WTC11 (cell line): ENCODE measurements at regions not wholly inside any gene's neighbourhood (a gene's known extent, or its start where the extent isn't known, plus 50 kb on each side); places are given as distances from the start of the nearest gene placed in this dataset.

Experiments
- ATAC-seq: fragments of 200-7000 bp; cut with Tn5 transposase; 2 replicates; pipeline ENCODE4 v1.10.0; 2021; ENCODE audit warnings: mild to moderate bottlenecking, moderate library complexity
- CTCF ChIA-PET: fragments of 300-600 bp; sonication (Branson Sonifier 250); formaldehyde crosslinking; loops from one replicate; lab custom pipeline; 2021; ENCODE audit warnings: antibody characterized with exemption; lab: Charles Lee
- POLR2A ChIA-PET: fragments of 350-600 bp; sonication (Branson Sonifier 250); formaldehyde crosslinking; loops from one replicate; lab custom pipeline; 2021; ENCODE audit warnings: antibody characterized with exemption; lab: Charles Lee
- DNase-seq: peaks from one replicate; pipeline ENCODE4 v3.0.0; 2021; ENCODE audit warnings: low spot score
- H3K27ac Mint-ChIP-seq: 2 replicates; pipeline ENCODE4 v1.8.0; 2021; ENCODE audit warnings: mixed read lengths
- H3K27me3 Mint-ChIP-seq: 2 replicates; pipeline ENCODE4 v1.8.0; 2021; ENCODE audit warnings: low read depth, mild to moderate bottlenecking, moderate library complexity, mixed read lengths
- H3K36me3 Mint-ChIP-seq: 2 replicates; pipeline ENCODE4 v1.8.0; 2021; ENCODE audit warnings: mixed read lengths
- H3K4me1 Mint-ChIP-seq: 2 replicates; pipeline ENCODE4 v1.8.0; 2022; ENCODE audit warnings: mixed read lengths
- H3K4me3 Mint-ChIP-seq: 2 replicates; pipeline ENCODE4 v1.8.0; 2021; ENCODE audit warnings: mild to moderate bottlenecking, moderate library complexity, mixed read lengths
- H3K9me3 Mint-ChIP-seq: 2 replicates; pipeline ENCODE4 v1.8.0; 2021; ENCODE audit warnings: mixed read lengths
- ARID4B ChIP-seq: sonication (generic); formaldehyde crosslinking; IDR thresholded peaks from 2 replicates; pipeline ENCODE4 v1.8.0; 2023; ENCODE audit warnings: missing genetic modification reagents, mild to moderate bottlenecking, borderline replicate concordance
- ATF3 ChIP-seq: sonication (generic); formaldehyde crosslinking; conservative IDR thresholded peaks from 2 replicates; pipeline ENCODE4 v1.8.1; 2022; ENCODE audit warnings: mild to moderate bottlenecking, missing genetic modification reagents
- E2F4 ChIP-seq: sonication (generic); formaldehyde crosslinking; IDR thresholded peaks from 2 replicates; pipeline ENCODE4 v1.8.1; 2022; ENCODE audit warnings: low read depth, mild to moderate bottlenecking, moderate library complexity, missing genetic modification reagents, borderline replicate concordance
- EMX1 ChIP-seq: fragments of 250-450 bp; sonication (Bioruptor Pico); IDR thresholded peaks from 2 replicates; pipeline ENCODE4 v1.8.0; 2021; ENCODE audit warnings: mild to moderate bottlenecking
- GTF2I ChIP-seq: fragments of 250-450 bp; sonication (Bioruptor Pico); conservative IDR thresholded peaks from 2 replicates; pipeline ENCODE4 v1.4.0; 2021; ENCODE audit warnings: mild to moderate bottlenecking
- HMGA2 ChIP-seq: fragments of 250-450 bp; sonication (Bioruptor Pico); IDR thresholded peaks from 2 replicates; pipeline ENCODE4 v1.4.0; 2021; ENCODE audit warnings: mild to moderate bottlenecking, moderate library complexity
- PRDM15 ChIP-seq: sonication (generic); formaldehyde crosslinking; IDR thresholded peaks from 2 replicates; pipeline ENCODE4 v1.8.0; 2022; ENCODE audit warnings: missing genetic modification reagents
- PRRX2 ChIP-seq: fragments of 250-450 bp; sonication (Bioruptor Pico); IDR thresholded peaks from 2 replicates; pipeline ENCODE4 v1.8.0; 2021; ENCODE audit warnings: mild to moderate bottlenecking
- ZBTB21 ChIP-seq: sonication (generic); formaldehyde crosslinking; IDR thresholded peaks from 2 replicates; pipeline ENCODE4 v1.8.1; 2023; ENCODE audit warnings: mild to moderate bottlenecking, missing genetic modification reagents, borderline replicate concordance
- ZBTB43 ChIP-seq: sonication (generic); formaldehyde crosslinking; IDR thresholded peaks from 2 replicates; pipeline ENCODE4 v1.8.1; 2023; ENCODE audit warnings: mild to moderate bottlenecking, missing genetic modification reagents
- ZNF232 ChIP-seq: sonication (generic); formaldehyde crosslinking; IDR thresholded peaks from 2 replicates; pipeline ENCODE4 v1.8.0; 2022; ENCODE audit warnings: mild to moderate bottlenecking, missing genetic modification reagents
- ZNF317 ChIP-seq: sonication (generic); formaldehyde crosslinking; IDR thresholded peaks from 2 replicates; pipeline ENCODE4 v1.8.1; 2023; ENCODE audit warnings: low read depth, mild to moderate bottlenecking, moderate library complexity, missing genetic modification reagents, borderline replicate concordance
- ZNF425 ChIP-seq: fragments of 250-450 bp; sonication (Bioruptor Pico); conservative IDR thresholded peaks from 2 replicates; pipeline ENCODE4 v1.9.0; 2021; ENCODE audit warnings: mild to moderate bottlenecking
- ZNF512 ChIP-seq: sonication (generic); formaldehyde crosslinking; IDR thresholded peaks from 2 replicates; pipeline ENCODE4 v1.8.1; 2022; ENCODE audit warnings: missing genetic modification reagents, borderline replicate concordance
- ZNF671 ChIP-seq: fragments of 250-450 bp; sonication (Bioruptor Pico); IDR thresholded peaks from 2 replicates; pipeline ENCODE4 v1.8.0; 2021; ENCODE audit warnings: mild to moderate bottlenecking

GRCh38 chr1:218604217-218604616, 259.1 kb downstream of the TGFB2 start (continued):
- TF ChIP-seq ARID4B (CRISPR knock-in tag) (no peak), ZBTB21 (CRISPR knock-in tag) (no peak), ZNF512 (CRISPR knock-in tag) (no peak), ZNF317 (no peak), EMX1 (no peak), ZBTB43 (no peak)

- POLR2A ChIA-PET = no interaction called here
- H3K27me3 Mint-ChIP-seq = no peaks in the 10 kb centered on the region
- H3K4me3 Mint-ChIP-seq = no peak overlapping the region; the same call in 1 of the 2 replicates
- ATAC-seq (no peak), DNase-seq (no peak)
- H3K4me1 Mint-ChIP-seq = peaks cover 37% of the 10 kb centered on the region
- H3K36me3 Mint-ChIP-seq = peaks cover 22% of the 10 kb centered on the region
- H3K9me3 Mint-ChIP-seq = peaks cover 36% of the 10 kb centered on the region
- peak overlapping the region; percentile 58 for H3K27ac Mint-ChIP-seq
- CTCF ChIA-PET = no interaction called here
- TF ChIP-seq ZNF512 (CRISPR knock-in tag) = peak; percentile 93; the same call in 1 of the 2 replicates
- no peak for TF ChIP-seq HMGA2 (CRISPR knock-in tag)
- TF ChIP-seq, all 79 proteins: peak for 1
These were observed 266.9 kb downstream of the TGFB2 start for GRCh38 chr1:218611916-218612585.

GRCh38 chr1:218613105-218613504, 268.0 kb downstream of the TGFB2 start:
- ChIA-PET CTCF (no interaction called here), POLR2A (no interaction called here)
- TF ChIP-seq E2F4 (CRISPR knock-in tag) (no peak), ZNF671 (CRISPR knock-in tag) (no peak), ZNF232 (CRISPR knock-in tag) (no peak), ATF3 (CRISPR knock-in tag) (no peak), PRDM15 (CRISPR knock-in tag) (no peak), ZNF425 (CRISPR knock-in tag) (no peak), PRRX2 (no peak), GTF2I (CRISPR knock-in tag) (no peak)

More at GRCh38 chr1:218613105-218613504, 268.0 kb downstream of the TGFB2 start:
- Mint-ChIP-seq H3K27me3 (no peaks in the 10 kb centered on the region), H3K36me3 (peaks cover 16% of the 10 kb centered on the region), H3K4me3 (no peak overlapping the region), H3K4me1 (peaks cover 47% of the 10 kb centered on the region), H3K9me3 (peaks cover 30% of the 10 kb centered on the region), H3K27ac (no peak overlapping the region)
- ATAC-seq (peak; percentile 43; the same call in 1 of the 2 replicates), DNase-seq (no peak)
